ENCODE measurements at regions not wholly inside any gene's neighbourhood (a gene's known extent, or its start where the extent isn't known, plus 50 kb on each side); places are given as distances from the start of the nearest gene placed in this dataset.

GRCh38 chr7:47083476-47084250, 498.2 kb downstream of the TNS3 start (continued):
- TF ChIP-seq GATAD2B (conservative IDR thresholded peaks at IDR 0.05; ENCODE audit: low read depth) (no peak), ZBTB4 (CRISPR knock-in tag; IDR thresholded peaks at IDR 0.05) (no peak), GABPA (IDR thresholded peaks at IDR 0.05; ENCODE audit: low read depth) (no peak)

- Histone ChIP-seq H3K27me3 (replicated peaks in 1 of 2; ENCODE audit: control insufficient read depth in 2 of 2, insufficient read depth in 2 of 2, low read length in 1 of 2) (no peaks in the 10 kb centered on the region), H3K27ac (ENCODE audit: control insufficient read depth, insufficient read depth) (no peak overlapping the region), H4K20me1 (ENCODE audit: control insufficient read depth, insufficient read depth) (no peaks in the 10 kb centered on the region), H3K4me2 (ENCODE audit: control insufficient read depth, insufficient read depth) (no peak overlapping the region), H2AFZ (ENCODE audit: control insufficient read depth, low read depth, low read length) (no peak overlapping the region), H3K36me3 (ENCODE audit: control insufficient read depth in 2 of 2, insufficient read depth in 2 of 2, low read length in 1 of 2) (no peaks in the 10 kb centered on the region), H3K4me3 (no peak overlapping the region), H3K79me2 (ENCODE audit: control insufficient read depth, insufficient read depth, low read length) (no peaks in the 10 kb centered on the region), H3K4me1 (ENCODE audit: control insufficient read depth, insufficient read depth, low read length) (no peaks in the 10 kb centered on the region), H3K9me3 (replicated peaks; ENCODE audit: control insufficient read depth, insufficient read depth, low read length) (no peaks in the 10 kb centered on the region), H3K9ac (ENCODE audit: control insufficient read depth, insufficient read depth, low read length) (no peak overlapping the region)
- FAIRE-seq: no peak
- intact Hi-C loops (cut with micrococcal nuclease; ENCODE audit: unreplicated experiment): loop anchor here (10.0 kb wide), 1 partner anchor 174 kb away; no protein-coding TSS in a partner anchor
- ChIA-PET SMC1A (ENCODE audit: uncharacterized antibody, unreplicated experiment) (interaction anchor here (2.0 kb wide), 1 partner anchor 1158 kb away, joined by 5 read pairs; no protein-coding TSS in a partner anchor), CTCF (interaction anchor here (1.3 to 6.4 kb wide), 2 partner anchors 9 to 1163 kb away, joined by 3 to 30 read pairs; no protein-coding TSS in a partner anchor), POLR2A (no interaction called here), RAD21 (ENCODE audit: unreplicated experiment) (interaction anchor here (0.9 to 1.4 kb wide), 2 partner anchors 8 to 1158 kb away, joined by 3 read pairs; no protein-coding TSS in a partner anchor)
- BruUV-seq (replicated peaks): no TSS peak
- in situ Hi-C loops (cut with MboI): loop anchor here (25.0 kb wide), 1 partner anchor 719 kb away; no protein-coding TSS in a partner anchor
- WGBS (ENCODE audit: insufficient coverage, insufficient replicate concordance, low lambda C conversion rate, missing lambda C conversion rate): 15% methylated on average over 3 of the region's 3 CpGs
- ATAC-seq: no peak
- no peak for TF ChIP-seq SUPT20H (IDR thresholded peaks at IDR 0.05; ENCODE audit: borderline replicate concordance, control insufficient read depth, low read depth, low read length)
- TF ChIP-seq MYB (IDR thresholded peaks at IDR 0.05; ENCODE audit: borderline replicate concordance, low read depth, low read length): no peak
- TF ChIP-seq SRF (IDR thresholded peaks at IDR 0.05; ENCODE audit: low read depth in 2 of 2, low read length in 2 of 2): no peak
- no peak for DNase-seq (ENCODE audit: low read depth, low spot score)
These were observed 501.1 kb downstream of the TNS3 start for GRCh38 chr7:47080816-47081215.
